WTC11 (cell line): ENCODE measurements at regions not wholly inside any gene's neighbourhood (a gene's known extent, or its start where the extent isn't known, plus 50 kb on each side); places are given as distances from the start of the nearest gene placed in this dataset.

Source experiments
- CTCF ChIP-seq: fragments of 200-600 bp; IDR thresholded peaks from 2 replicates; pipeline ENCODE4 v1.8.0; 2022; ENCODE audit warnings: antibody characterized with exemption
- ETV6 ChIP-seq: sonication (generic); formaldehyde crosslinking; IDR thresholded peaks from 2 replicates; pipeline ENCODE4 v1.8.1; 2022; ENCODE audit warnings: mild to moderate bottlenecking, missing genetic modification reagents
- NFE2L1 ChIP-seq: sonication (generic); formaldehyde crosslinking; IDR thresholded peaks from 2 replicates; pipeline ENCODE4 v1.8.1; 2023; ENCODE audit warnings: missing genetic modification reagents
- SMAD4 ChIP-seq: sonication (generic); formaldehyde crosslinking; IDR thresholded peaks from 2 replicates; pipeline ENCODE4 v1.8.0; 2022; ENCODE audit warnings: mild to moderate bottlenecking, missing genetic modification reagents

GRCh38 chr7:118758582-118758981, 534.1 kb downstream of the ANKRD7 start:
- TF ChIP-seq ETV6 (CRISPR knock-in tag) (no peak), CTCF (no peak), SMAD4 (no peak), NFE2L1 (no peak)
